CD4-positive, alpha-beta T cell treated with Interleukin-17A for 1 hour (primary cell): ENCODE measurements at regions not wholly inside any gene's neighbourhood (a gene's known extent, or its start where the extent isn't known, plus 50 kb on each side); places are given as distances from the start of the nearest gene placed in this dataset.

ENCODE experiments used
- DNase-seq: peaks from one replicate; pipeline ENCODE4 v3.0.0-alpha.2; 2020

DNA sequence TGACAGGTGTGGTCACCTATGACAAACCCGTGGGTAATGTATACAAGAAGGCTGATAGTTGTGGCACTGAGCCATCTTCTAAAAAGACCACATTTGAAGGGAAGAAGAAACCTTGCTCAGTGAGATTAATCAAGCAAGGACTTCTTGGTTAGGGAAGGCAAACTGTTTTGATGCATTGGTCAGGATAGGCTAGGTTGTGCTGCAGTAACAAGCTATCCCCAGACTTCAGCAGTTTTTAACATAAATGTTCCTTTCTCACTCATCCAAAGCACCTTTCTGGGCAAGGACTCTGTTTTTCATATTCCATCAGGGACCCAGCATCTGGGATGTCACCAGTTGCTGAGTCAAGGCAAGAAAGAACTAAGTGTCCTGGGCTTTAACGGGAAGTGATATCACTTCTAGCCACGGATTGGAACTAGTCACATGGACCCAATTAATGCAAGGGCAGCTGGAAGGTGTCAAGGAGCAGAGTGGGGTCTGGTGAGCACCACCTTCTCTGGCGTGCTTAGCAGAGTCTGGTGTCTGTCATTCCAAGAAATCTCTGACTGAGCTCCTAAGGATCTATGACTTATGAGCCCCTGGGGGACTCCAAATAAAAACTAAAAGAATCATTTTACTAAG lies 52.0 kb upstream of the CCL2 start:
- no peak for DNase-seq

DNA sequence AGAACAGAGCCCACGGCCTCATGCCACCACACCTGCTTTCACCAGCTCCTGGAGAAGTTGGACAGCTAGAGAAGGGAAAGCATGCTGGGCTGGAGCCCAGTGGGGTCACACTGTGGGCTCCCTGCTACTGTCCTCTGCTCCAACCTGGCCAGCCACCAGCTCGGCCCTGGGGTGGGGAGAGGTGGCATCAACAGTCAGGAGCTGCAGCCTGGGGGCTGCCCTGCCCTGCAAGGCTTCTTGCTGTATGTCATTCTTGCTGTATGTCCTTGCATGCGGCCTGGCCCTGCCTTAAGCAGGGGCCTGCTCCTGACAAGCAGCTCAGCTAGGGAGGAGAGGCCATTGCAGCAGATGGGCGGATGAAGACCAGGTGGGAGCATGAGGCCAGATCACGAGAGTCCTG lies 50.7 kb upstream of the CCL2 start:
- DNase-seq, result no peak
